ENCODE measurements at regions not wholly inside any gene's neighbourhood (a gene's known extent, or its start where the extent isn't known, plus 50 kb on each side); places are given as distances from the start of the nearest gene placed in this dataset.

GRCh38 chr2:6213056-6213780 lies 521.0 kb downstream of the SOX11 start:
- Histone ChIP-seq H3K27ac (ENCODE audit: insufficient read depth, low read length, poor library complexity, severe bottlenecking) (no peak overlapping the region), H3K27me3 (replicated peaks; ENCODE audit: control insufficient read depth, insufficient read depth, low read length, poor library complexity, severe bottlenecking) (no peaks in the 10 kb centered on the region), H3K4me1 (ENCODE audit: control insufficient read depth, insufficient read depth, low read length, poor library complexity, severe bottlenecking) (no peaks in the 10 kb centered on the region), H3K4me3 (ENCODE audit: insufficient read depth, low read depth, low read length, poor library complexity, severe bottlenecking) (no peak overlapping the region), H3K36me3 (ENCODE audit: control insufficient read depth, insufficient read depth, low read length) (no peaks in the 10 kb centered on the region), H3K9me3 (ENCODE audit: control insufficient read depth, low read length) (no peaks in the 10 kb centered on the region)
- no peak for DNase-seq

- Histone ChIP-seq H3K27ac (ENCODE audit: insufficient read depth, low read length, poor library complexity, severe bottlenecking) (no peak overlapping the region), H3K4me1 (ENCODE audit: control insufficient read depth, insufficient read depth, low read length, poor library complexity, severe bottlenecking) (no peaks in the 10 kb centered on the region), H3K4me3 (ENCODE audit: insufficient read depth, low read depth, low read length, poor library complexity, severe bottlenecking) (no peak overlapping the region), H3K36me3 (ENCODE audit: control insufficient read depth, insufficient read depth, low read length) (no peaks in the 10 kb centered on the region), H3K9me3 (ENCODE audit: control insufficient read depth, low read length) (no peaks in the 10 kb centered on the region), H3K27me3 (replicated peaks; ENCODE audit: control insufficient read depth, insufficient read depth, low read length, poor library complexity, severe bottlenecking) (no peaks in the 10 kb centered on the region)
- DNase-seq = no peak
Measured at GRCh38 chr2:6214471-6214870, 522.3 kb downstream of the SOX11 start.

- no peak for DNase-seq
- no peaks in the 10 kb centered on the region for H3K27me3 ChIP-seq (replicated peaks; ENCODE audit: control insufficient read depth, insufficient read depth, low read length, poor library complexity, severe bottlenecking)
- H3K9me3 ChIP-seq (ENCODE audit: control insufficient read depth, low read length) = no peaks in the 10 kb centered on the region
- no peaks in the 10 kb centered on the region for H3K36me3 ChIP-seq (ENCODE audit: control insufficient read depth, insufficient read depth, low read length)
- H3K27ac ChIP-seq (ENCODE audit: insufficient read depth, low read length, poor library complexity, severe bottlenecking) = no peak overlapping the region
- no peaks in the 10 kb centered on the region for H3K4me1 ChIP-seq (ENCODE audit: control insufficient read depth, insufficient read depth, low read length, poor library complexity, severe bottlenecking)
- H3K4me3 ChIP-seq (ENCODE audit: insufficient read depth, low read depth, low read length, poor library complexity, severe bottlenecking) = no peak overlapping the region
Measured at GRCh38 chr2:6215053-6215452, 522.9 kb downstream of the SOX11 start.

- Histone ChIP-seq H3K4me1 (ENCODE audit: control insufficient read depth, insufficient read depth, low read length, poor library complexity, severe bottlenecking) (no peaks in the 10 kb centered on the region), H3K27me3 (replicated peaks; ENCODE audit: control insufficient read depth, insufficient read depth, low read length, poor library complexity, severe bottlenecking) (no peaks in the 10 kb centered on the region), H3K36me3 (ENCODE audit: control insufficient read depth, insufficient read depth, low read length) (no peaks in the 10 kb centered on the region), H3K4me3 (ENCODE audit: insufficient read depth, low read depth, low read length, poor library complexity, severe bottlenecking) (no peak overlapping the region), H3K9me3 (ENCODE audit: control insufficient read depth, low read length) (no peaks in the 10 kb centered on the region), H3K27ac (ENCODE audit: insufficient read depth, low read length, poor library complexity, severe bottlenecking) (no peak overlapping the region)
- no peak for DNase-seq
Measured at GRCh38 chr2:6216234-6216633, 524.0 kb downstream of the SOX11 start.

- no peak overlapping the region for H3K27ac ChIP-seq (ENCODE audit: insufficient read depth, low read length, poor library complexity, severe bottlenecking)
- DNase-seq = no peak
- no peaks in the 10 kb centered on the region for H3K36me3 ChIP-seq (ENCODE audit: control insufficient read depth, insufficient read depth, low read length)
- no peaks in the 10 kb centered on the region for H3K9me3 ChIP-seq (ENCODE audit: control insufficient read depth, low read length)
- no peak overlapping the region for H3K4me3 ChIP-seq (ENCODE audit: insufficient read depth, low read depth, low read length, poor library complexity, severe bottlenecking)
- no peaks in the 10 kb centered on the region for H3K4me1 ChIP-seq (ENCODE audit: control insufficient read depth, insufficient read depth, low read length, poor library complexity, severe bottlenecking)
- no peaks in the 10 kb centered on the region for H3K27me3 ChIP-seq (replicated peaks; ENCODE audit: control insufficient read depth, insufficient read depth, low read length, poor library complexity, severe bottlenecking)
Measured at GRCh38 chr2:6218926-6219325, 526.7 kb downstream of the SOX11 start.

GRCh38 chr2:6219906-6220305 lies 527.7 kb downstream of the SOX11 start:
- no peaks in the 10 kb centered on the region for H3K9me3 ChIP-seq (ENCODE audit: control insufficient read depth, low read length)
- no peak overlapping the region for H3K4me3 ChIP-seq (ENCODE audit: insufficient read depth, low read depth, low read length, poor library complexity, severe bottlenecking)
- H3K27ac ChIP-seq (ENCODE audit: insufficient read depth, low read length, poor library complexity, severe bottlenecking) = no peak overlapping the region
- H3K4me1 ChIP-seq (ENCODE audit: control insufficient read depth, insufficient read depth, low read length, poor library complexity, severe bottlenecking) = no peaks in the 10 kb centered on the region
- no peak for DNase-seq
- no peaks in the 10 kb centered on the region for H3K27me3 ChIP-seq (replicated peaks; ENCODE audit: control insufficient read depth, insufficient read depth, low read length, poor library complexity, severe bottlenecking)
- no peaks in the 10 kb centered on the region for H3K36me3 ChIP-seq (ENCODE audit: control insufficient read depth, insufficient read depth, low read length)

GRCh38 chr2:6222296-6222695 lies 530.1 kb downstream of the SOX11 start:
- H3K4me1 ChIP-seq (ENCODE audit: control insufficient read depth, insufficient read depth, low read length, poor library complexity, severe bottlenecking) = no peaks in the 10 kb centered on the region
- DNase-seq = no peak

GRCh38 chr2:6224267-6224666 lies 532.1 kb downstream of the SOX11 start:
- Histone ChIP-seq H3K4me1 (ENCODE audit: control insufficient read depth, insufficient read depth, low read length, poor library complexity, severe bottlenecking) (no peaks in the 10 kb centered on the region), H3K36me3 (ENCODE audit: control insufficient read depth, insufficient read depth, low read length) (no peaks in the 10 kb centered on the region), H3K4me3 (ENCODE audit: insufficient read depth, low read depth, low read length, poor library complexity, severe bottlenecking) (no peak overlapping the region), H3K27me3 (replicated peaks; ENCODE audit: control insufficient read depth, insufficient read depth, low read length, poor library complexity, severe bottlenecking) (no peaks in the 10 kb centered on the region), H3K9me3 (ENCODE audit: control insufficient read depth, low read length) (no peaks in the 10 kb centered on the region), H3K27ac (ENCODE audit: insufficient read depth, low read length, poor library complexity, severe bottlenecking) (no peak overlapping the region)
- no peak for DNase-seq

More at GRCh38 chr2:6222296-6222695, 530.1 kb downstream of the SOX11 start:
- Histone ChIP-seq H3K27ac (ENCODE audit: insufficient read depth, low read length, poor library complexity, severe bottlenecking) (no peak overlapping the region), H3K4me3 (ENCODE audit: insufficient read depth, low read depth, low read length, poor library complexity, severe bottlenecking) (no peak overlapping the region), H3K9me3 (ENCODE audit: control insufficient read depth, low read length) (no peaks in the 10 kb centered on the region), H3K36me3 (ENCODE audit: control insufficient read depth, insufficient read depth, low read length) (no peaks in the 10 kb centered on the region), H3K27me3 (replicated peaks; ENCODE audit: control insufficient read depth, insufficient read depth, low read length, poor library complexity, severe bottlenecking) (no peaks in the 10 kb centered on the region)

GRCh38 chr2:6228251-6228650 lies 536.1 kb downstream of the SOX11 start:
- Histone ChIP-seq H3K9me3 (ENCODE audit: control insufficient read depth, low read length) (no peaks in the 10 kb centered on the region), H3K4me1 (ENCODE audit: control insufficient read depth, insufficient read depth, low read length, poor library complexity, severe bottlenecking) (no peaks in the 10 kb centered on the region), H3K4me3 (ENCODE audit: insufficient read depth, low read depth, low read length, poor library complexity, severe bottlenecking) (no peak overlapping the region), H3K27ac (ENCODE audit: insufficient read depth, low read length, poor library complexity, severe bottlenecking) (no peak overlapping the region), H3K27me3 (replicated peaks; ENCODE audit: control insufficient read depth, insufficient read depth, low read length, poor library complexity, severe bottlenecking) (no peaks in the 10 kb centered on the region), H3K36me3 (ENCODE audit: control insufficient read depth, insufficient read depth, low read length) (no peaks in the 10 kb centered on the region)
- no peak for DNase-seq

GRCh38 chr2:6231166-6231565 lies 539.0 kb downstream of the SOX11 start:
- no peak overlapping the region for H3K27ac ChIP-seq (ENCODE audit: insufficient read depth, low read length, poor library complexity, severe bottlenecking)
- H3K9me3 ChIP-seq (ENCODE audit: control insufficient read depth, low read length) = no peaks in the 10 kb centered on the region
- H3K4me1 ChIP-seq (ENCODE audit: control insufficient read depth, insufficient read depth, low read length, poor library complexity, severe bottlenecking) = no peaks in the 10 kb centered on the region
- H3K36me3 ChIP-seq (ENCODE audit: control insufficient read depth, insufficient read depth, low read length) = no peaks in the 10 kb centered on the region
- H3K4me3 ChIP-seq (ENCODE audit: insufficient read depth, low read depth, low read length, poor library complexity, severe bottlenecking) = no peak overlapping the region
- DNase-seq = no peak
- H3K27me3 ChIP-seq (replicated peaks; ENCODE audit: control insufficient read depth, insufficient read depth, low read length, poor library complexity, severe bottlenecking) = no peaks in the 10 kb centered on the region

Data from effector memory CD4-positive, alpha-beta T cell (primary cell).